GM12874 (cell line): ENCODE measurements at regions not wholly inside any gene's neighbourhood (a gene's known extent, or its start where the extent isn't known, plus 50 kb on each side); places are given as distances from the start of the nearest gene placed in this dataset.

Experiments used
- CTCF ChIP-seq: IDR thresholded peaks from 2 replicates; pipeline ENCODE4 v1.5.1; 2011; ENCODE audit warnings: low read depth, mild to moderate bottlenecking, control low read depth, low read length, moderate library complexity; ENCODE audit not compliant: insufficient read depth

- no peak for TF ChIP-seq CTCF
These were observed 910.1 kb downstream of the MCTP2 start for GRCh38 chr15:95141486-95141885.

GRCh38 chr15:95142531-95142930 is 911.2 kb downstream of the MCTP2 start:
- TF ChIP-seq CTCF = no peak

GRCh38 chr15:95146481-95146880 is 915.1 kb downstream of the MCTP2 start:
- no peak for TF ChIP-seq CTCF

GRCh38 chr15:95148183-95148582 is 916.8 kb downstream of the MCTP2 start:
- TF ChIP-seq CTCF = no peak

GRCh38 chr15:95149036-95149435 is 917.7 kb downstream of the MCTP2 start:
- TF ChIP-seq CTCF = no peak

GRCh38 chr15:95149771-95150170 is 918.4 kb downstream of the MCTP2 start:
- TF ChIP-seq CTCF = no peak

GRCh38 chr15:95150466-95150865 is 919.1 kb downstream of the MCTP2 start:
- TF ChIP-seq CTCF = no peak

- no peak for TF ChIP-seq CTCF
These were observed 921.4 kb downstream of the MCTP2 start for GRCh38 chr15:95152741-95153140.
